ENCODE measurements at regions not wholly inside any gene's neighbourhood (a gene's known extent, or its start where the extent isn't known, plus 50 kb on each side); places are given as distances from the start of the nearest gene placed in this dataset.

- TF ChIP-seq CTCF (IDR thresholded peaks at IDR 0.05; ENCODE audit: extremely low read depth, missing control alignments), result no peak
- DNase-seq (ENCODE audit: low spot score), result no peak
Observed at GRCh38 chr9:79900754-79901153, 329.0 kb downstream of the TLE4 start.

GRCh38 chr9:79896390-79896980, 324.7 kb downstream of the TLE4 start:
- no peak for TF ChIP-seq CTCF (IDR thresholded peaks at IDR 0.05; ENCODE audit: extremely low read depth, missing control alignments)

GRCh38 chr9:79895232-79895631, 323.5 kb downstream of the TLE4 start:
- DNase-seq (ENCODE audit: low spot score), result no peak
- TF ChIP-seq CTCF (IDR thresholded peaks at IDR 0.05; ENCODE audit: extremely low read depth, missing control alignments), result no peak

More at GRCh38 chr9:79896390-79896980, 324.7 kb downstream of the TLE4 start:
- DNase-seq (ENCODE audit: low spot score), result no peak

GRCh38 chr9:79889369-79889768, 317.6 kb downstream of the TLE4 start:
- DNase-seq (ENCODE audit: low spot score), result no peak
- no peak for TF ChIP-seq CTCF (IDR thresholded peaks at IDR 0.05; ENCODE audit: extremely low read depth, missing control alignments)

- no peak for TF ChIP-seq CTCF (IDR thresholded peaks at IDR 0.05; ENCODE audit: extremely low read depth, missing control alignments)
- no peak for DNase-seq (ENCODE audit: low spot score)
Observed at GRCh38 chr9:79885093-79885857, 313.5 kb downstream of the TLE4 start.

- no peak for DNase-seq (ENCODE audit: low spot score)
- no peak for TF ChIP-seq CTCF (IDR thresholded peaks at IDR 0.05; ENCODE audit: extremely low read depth, missing control alignments)
Observed at GRCh38 chr9:79884546-79884945, 312.8 kb downstream of the TLE4 start.

- no peak for DNase-seq (ENCODE audit: low spot score)
- TF ChIP-seq CTCF (IDR thresholded peaks at IDR 0.05; ENCODE audit: extremely low read depth, missing control alignments), result no peak
Observed at GRCh38 chr9:79883073-79883645, 311.4 kb downstream of the TLE4 start.
